GM18499 (cell line): ENCODE measurements at regions not wholly inside any gene's neighbourhood (a gene's known extent, or its start where the extent isn't known, plus 50 kb on each side); places are given as distances from the start of the nearest gene placed in this dataset.
A peak's percentile ranks its signal among the peaks of the same experiment; 100 is the strongest.

Experiments used
- ATAC-seq: cut with Tn5 transposase; IDR thresholded peaks from one replicate; pipeline ENCODE4 v1.9.1; 2021; ENCODE audit warnings: moderate number of reproducible peaks; ENCODE audit not compliant: insufficient read depth, unreplicated experiment

- ATAC-seq, result peak; percentile 85
Measured at GRCh38 chr2:34912084-34912483, 1313.0 kb upstream of the FAM98A start.

- no peak for ATAC-seq
Measured at GRCh38 chr2:34909992-34910705, 1311.0 kb upstream of the FAM98A start.

- ATAC-seq, result no peak
Measured at GRCh38 chr2:34907812-34908211, 1308.7 kb upstream of the FAM98A start.

GRCh38 chr2:34901739-34902138 is 1302.6 kb upstream of the FAM98A start:
- no peak for ATAC-seq

- ATAC-seq, result no peak
Measured at GRCh38 chr2:34899079-34899478, 1300.0 kb upstream of the FAM98A start.

- ATAC-seq, result no peak
Measured at GRCh38 chr2:34892766-34893165, 1293.7 kb upstream of the FAM98A start.

- no peak for ATAC-seq
Measured at GRCh38 chr2:34892256-34892655, 1293.2 kb upstream of the FAM98A start.

GRCh38 chr2:34875091-34875745 is 1276.1 kb upstream of the FAM98A start:
- no peak for ATAC-seq

- ATAC-seq, result no peak
Measured at GRCh38 chr2:34853646-34854045, 1254.5 kb upstream of the FAM98A start.

GRCh38 chr2:34851804-34852203 is 1252.7 kb upstream of the FAM98A start:
- ATAC-seq, result no peak

GRCh38 chr2:34849827-34850226 is 1250.7 kb upstream of the FAM98A start:
- no peak for ATAC-seq

GRCh38 chr2:34848691-34849090 is 1249.6 kb upstream of the FAM98A start:
- ATAC-seq, result no peak

GRCh38 chr2:34848132-34848531 is 1249.0 kb upstream of the FAM98A start:
- no peak for ATAC-seq

- no peak for ATAC-seq
Measured at GRCh38 chr2:34844629-34845028, 1245.5 kb upstream of the FAM98A start.

GRCh38 chr2:34838408-34838807 is 1239.3 kb upstream of the FAM98A start:
- no peak for ATAC-seq

GRCh38 chr2:34836361-34836760 is 1237.3 kb upstream of the FAM98A start:
- no peak for ATAC-seq

- no peak for ATAC-seq
Measured at GRCh38 chr2:34831096-34831495, 1232.0 kb upstream of the FAM98A start.

- ATAC-seq, result no peak
Measured at GRCh38 chr2:34828481-34828880, 1229.4 kb upstream of the FAM98A start.

GRCh38 chr2:34827398-34827797 is 1228.3 kb upstream of the FAM98A start:
- no peak for ATAC-seq

- no peak for ATAC-seq
Measured at GRCh38 chr2:34825686-34826085, 1226.6 kb upstream of the FAM98A start.

- ATAC-seq, result no peak
Measured at GRCh38 chr2:34822616-34823015, 1223.5 kb upstream of the FAM98A start.
